NCI-H2227 (cell line): ENCODE measurements at regions not wholly inside any gene's neighbourhood (a gene's known extent, or its start where the extent isn't known, plus 50 kb on each side); places are given as distances from the start of the nearest gene placed in this dataset.
"Not testable (repeated sequence)": the region's sequence is repeated elsewhere in the genome, so short reads cannot be mapped to it uniquely, and the experiment has no call there.

ENCODE experiments used
- DNase-seq: peaks from one replicate; lab custom pipeline; 2025; ENCODE audit not compliant: unreplicated experiment; lab: John Stamatoyannopoulos, UW

GRCh38 chr11:112673401-112673800 lies 287.8 kb upstream of the NCAM1 start:
- DNase-seq, result not testable (repeated sequence)

- DNase-seq, result no peak
These were observed 276.1 kb upstream of the NCAM1 start for GRCh38 chr11:112685111-112685510.

GRCh38 chr11:112689851-112690250 lies 271.4 kb upstream of the NCAM1 start:
- no peak for DNase-seq

GRCh38 chr11:112693781-112694180 lies 267.4 kb upstream of the NCAM1 start:
- no peak for DNase-seq

GRCh38 chr11:112694245-112694644 lies 267.0 kb upstream of the NCAM1 start:
- no peak for DNase-seq

GRCh38 chr11:112694813-112695212 lies 266.4 kb upstream of the NCAM1 start:
- DNase-seq, result no peak

- DNase-seq, result no peak
These were observed 263.6 kb upstream of the NCAM1 start for GRCh38 chr11:112697391-112698178.

- DNase-seq, result no peak
These were observed 256.1 kb upstream of the NCAM1 start for GRCh38 chr11:112705148-112705547.

GRCh38 chr11:112706863-112707262 lies 254.4 kb upstream of the NCAM1 start:
- no peak for DNase-seq

GRCh38 chr11:112714340-112714739 lies 246.9 kb upstream of the NCAM1 start:
- not testable (repeated sequence) for DNase-seq

- no peak for DNase-seq
These were observed 246.2 kb upstream of the NCAM1 start for GRCh38 chr11:112715056-112715455.

GRCh38 chr11:112718483-112718882 lies 242.7 kb upstream of the NCAM1 start:
- DNase-seq, result no peak

GRCh38 chr11:112719736-112720525 lies 241.3 kb upstream of the NCAM1 start:
- DNase-seq, result no peak

GRCh38 chr11:112722148-112722547 lies 239.1 kb upstream of the NCAM1 start:
- no peak for DNase-seq

GRCh38 chr11:112722876-112723275 lies 238.3 kb upstream of the NCAM1 start:
- DNase-seq, result no peak

- DNase-seq, result no peak
These were observed 237.3 kb upstream of the NCAM1 start for GRCh38 chr11:112723676-112724495.

GRCh38 chr11:112724496-112724790 lies 236.8 kb upstream of the NCAM1 start:
- no peak for DNase-seq

GRCh38 chr11:112725636-112726035 lies 235.6 kb upstream of the NCAM1 start:
- no peak for DNase-seq

- no peak for DNase-seq
These were observed 233.8 kb upstream of the NCAM1 start for GRCh38 chr11:112727341-112727841.

- DNase-seq, result no peak
These were observed 232.9 kb upstream of the NCAM1 start for GRCh38 chr11:112728288-112728687.

- DNase-seq, result no peak
These were observed 232.5 kb upstream of the NCAM1 start for GRCh38 chr11:112728716-112729115.
